GM18499 (cell line): ENCODE measurements at regions not wholly inside any gene's neighbourhood (a gene's known extent, or its start where the extent isn't known, plus 50 kb on each side); places are given as distances from the start of the nearest gene placed in this dataset.

Source experiments
- ATAC-seq: cut with Tn5 transposase; IDR thresholded peaks from one replicate; pipeline ENCODE4 v1.9.1; 2021; ENCODE audit warnings: moderate number of reproducible peaks; ENCODE audit not compliant: insufficient read depth, unreplicated experiment

- ATAC-seq = no peak
Observed at GRCh38 chr2:4529738-4530137, 826.4 kb downstream of the DCDC2C start.

GRCh38 chr2:4530231-4530630 lies 826.9 kb downstream of the DCDC2C start:
- no peak for ATAC-seq

- ATAC-seq = no peak
Observed at GRCh38 chr2:4533806-4534205, 830.4 kb downstream of the DCDC2C start.

GRCh38 chr2:4539121-4539520 lies 835.7 kb downstream of the DCDC2C start:
- no peak for ATAC-seq

DNA sequence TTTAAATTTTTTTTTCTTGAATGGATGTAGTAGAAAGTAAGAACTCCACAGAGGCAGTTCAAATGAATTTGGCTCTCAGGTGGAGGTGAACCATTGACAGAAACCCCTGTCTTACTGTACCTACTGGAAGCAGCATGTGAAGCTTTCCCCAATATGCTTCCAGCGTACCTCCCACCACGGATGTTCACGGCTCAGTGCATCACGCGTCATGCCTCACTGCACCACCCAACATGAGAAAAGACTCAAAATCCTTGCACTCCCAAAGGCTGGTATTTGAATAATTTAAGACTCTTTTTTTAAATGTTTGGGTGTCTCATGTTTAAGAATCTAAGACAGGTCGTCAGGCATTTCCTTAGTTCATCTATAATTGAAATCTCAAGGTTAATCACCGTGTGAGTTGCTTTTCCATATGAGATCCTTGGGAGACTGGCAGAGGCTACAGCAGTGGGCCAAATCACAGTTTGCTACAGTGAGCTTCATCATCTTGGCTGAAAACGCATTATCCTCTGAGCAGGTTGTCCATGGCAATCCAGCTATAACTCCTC lies 846.4 kb downstream of the DCDC2C start:
- ATAC-seq = no peak

DNA sequence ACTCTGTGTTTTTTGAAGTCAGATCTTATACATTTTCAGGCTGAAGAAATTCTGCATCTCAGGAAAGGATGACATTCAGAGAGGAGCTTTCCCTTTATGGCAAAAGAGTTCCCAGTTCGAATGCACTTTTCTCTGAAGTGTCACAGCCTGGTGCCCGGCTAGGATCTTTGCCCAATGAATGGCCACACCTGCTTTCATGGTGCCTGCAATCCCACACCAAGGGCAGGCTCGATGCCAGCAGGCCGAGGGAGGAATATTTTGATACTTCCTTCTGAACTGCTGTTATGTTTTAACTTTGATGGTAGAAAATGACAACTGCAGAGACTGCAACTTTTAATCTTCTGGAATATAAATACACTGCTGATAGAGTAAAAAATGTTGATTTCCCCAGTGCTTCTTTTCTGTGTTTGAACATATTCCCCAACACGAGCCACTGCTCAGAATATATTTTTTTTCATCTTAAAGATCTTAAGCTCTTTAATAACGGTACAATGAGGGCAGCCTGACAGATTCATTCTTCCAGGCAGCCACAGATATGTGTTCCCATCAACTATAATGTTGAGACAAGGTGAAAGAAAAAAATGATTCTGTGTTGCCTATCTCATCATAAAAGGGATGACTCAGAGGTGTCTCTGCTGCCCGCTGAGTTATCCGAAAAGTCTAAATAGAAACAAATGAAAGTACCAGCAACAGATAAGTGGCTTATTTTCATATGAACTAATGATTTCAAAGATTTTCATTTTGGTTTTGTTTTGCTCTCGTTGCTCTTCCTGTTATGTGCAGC lies 848.5 kb downstream of the DCDC2C start:
- ATAC-seq = no peak

- ATAC-seq = no peak
Observed at GRCh38 chr2:4553241-4553640, 849.9 kb downstream of the DCDC2C start.

- no peak for ATAC-seq
Observed at GRCh38 chr2:4556135-4556896, 852.9 kb downstream of the DCDC2C start.

- no peak for ATAC-seq
Observed at GRCh38 chr2:4561196-4561595, 857.8 kb downstream of the DCDC2C start.

- no peak for ATAC-seq
Observed at GRCh38 chr2:4576075-4576474, 872.7 kb downstream of the DCDC2C start.

GRCh38 chr2:4579977-4580376 lies 876.6 kb downstream of the DCDC2C start:
- no peak for ATAC-seq

GRCh38 chr2:4585057-4585635 lies 881.8 kb downstream of the DCDC2C start:
- ATAC-seq = no peak

GRCh38 chr2:4588606-4589005 lies 885.2 kb downstream of the DCDC2C start:
- ATAC-seq = no peak

DNA sequence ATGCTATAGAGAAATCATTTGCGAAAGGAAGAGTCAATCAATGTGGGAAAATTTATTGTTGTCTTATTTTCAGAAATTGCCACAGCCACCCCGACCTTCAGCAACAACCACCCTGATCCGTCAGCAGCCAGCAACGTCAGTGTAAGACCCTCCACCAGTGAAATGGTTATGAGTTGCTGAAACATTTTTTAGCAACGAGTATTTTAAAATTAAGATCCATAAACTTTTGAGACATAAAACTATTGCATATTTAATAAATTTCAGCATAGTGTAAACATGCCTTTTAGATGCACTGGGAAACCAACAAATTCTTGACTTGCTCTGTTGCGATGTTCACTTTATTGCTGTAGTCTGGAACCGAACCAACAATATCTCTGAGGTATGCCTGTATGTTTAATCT lies 887.9 kb downstream of the DCDC2C start:
- no peak for ATAC-seq

DNA sequence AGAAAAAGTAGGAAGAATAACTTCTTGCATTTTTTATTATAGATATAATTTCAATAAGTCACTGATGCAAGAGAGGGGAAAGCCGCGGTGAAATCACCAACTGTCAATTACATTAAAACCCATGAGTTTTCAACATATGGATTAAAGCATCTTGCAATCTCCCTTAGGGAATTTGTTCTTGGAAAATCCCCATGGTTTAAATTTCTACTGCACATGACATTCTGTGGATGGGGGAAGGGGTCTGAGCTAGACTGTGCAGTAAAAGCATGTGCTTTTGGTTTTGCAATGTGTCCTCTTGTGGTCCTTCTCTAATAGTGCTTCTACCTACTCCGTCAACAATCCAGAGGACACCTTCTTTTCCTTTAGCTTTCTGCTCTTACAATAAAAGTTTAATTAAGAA lies 894.0 kb downstream of the DCDC2C start:
- ATAC-seq = no peak

DNA sequence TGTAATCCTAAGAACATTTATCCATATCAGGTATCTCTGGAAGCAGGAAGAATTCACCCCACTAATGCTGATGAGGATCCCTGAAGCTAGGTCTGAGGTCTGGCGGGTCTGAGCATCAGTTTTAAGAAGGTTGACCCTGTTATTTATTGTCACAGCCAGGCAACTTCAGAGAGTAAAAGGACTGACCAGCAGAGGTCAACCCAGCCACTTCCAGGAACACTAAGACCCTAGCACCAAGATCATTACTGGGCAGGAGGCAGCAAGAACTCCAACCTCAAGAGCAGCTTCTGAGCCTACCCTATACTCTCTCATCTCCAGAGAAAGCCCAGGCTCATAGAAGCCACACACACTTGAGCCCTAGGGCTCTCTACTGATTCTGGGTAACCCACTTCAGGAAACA lies 901.4 kb downstream of the DCDC2C start:
- no peak for ATAC-seq

DNA sequence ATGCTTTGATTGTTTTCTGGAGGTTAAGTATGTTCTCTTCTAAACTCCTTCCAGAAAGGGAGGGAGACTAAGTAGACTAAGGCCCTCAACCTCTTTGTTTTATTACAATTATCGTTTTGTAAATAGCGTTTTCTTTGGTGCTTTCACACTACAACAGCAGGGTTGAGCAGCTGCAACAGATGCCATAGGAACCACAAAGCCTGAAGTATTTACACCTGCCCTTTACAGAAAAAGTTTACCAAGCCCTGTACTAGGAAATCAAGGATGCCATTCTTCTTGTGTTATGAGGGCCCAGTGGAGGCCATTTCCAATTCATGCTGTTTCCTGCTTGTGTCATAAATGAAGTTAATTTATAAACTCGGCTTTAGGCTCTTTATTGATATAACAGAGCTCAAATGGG lies 914.8 kb downstream of the DCDC2C start:
- ATAC-seq = no peak

DNA sequence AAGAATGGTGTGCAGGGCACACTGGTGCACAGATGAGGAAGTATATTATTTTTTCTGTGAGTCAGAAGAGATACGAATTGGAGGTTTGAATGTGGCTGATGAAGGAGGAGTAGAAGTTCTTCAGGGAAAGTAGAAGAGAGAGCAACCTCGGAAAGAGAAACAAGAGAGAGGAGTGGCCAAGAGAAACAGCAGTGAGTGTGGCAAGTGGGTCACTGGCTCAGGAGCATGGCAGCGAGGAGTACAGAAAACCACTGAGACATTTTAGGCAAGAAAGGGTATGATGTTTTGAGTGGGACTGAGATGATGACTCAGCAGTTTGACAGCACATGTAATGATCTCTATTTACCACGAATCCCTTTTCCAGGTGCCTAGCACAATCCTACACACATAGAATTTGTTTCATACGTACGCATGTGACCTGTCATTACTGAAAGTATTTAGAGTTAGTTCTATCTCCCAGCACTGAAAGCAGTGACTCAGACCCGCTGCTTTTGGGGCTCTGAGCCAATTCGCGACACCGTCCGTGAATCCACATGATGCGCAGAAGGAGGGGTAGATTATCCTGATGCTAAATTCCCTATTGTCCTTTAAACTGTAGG lies 915.4 kb downstream of the DCDC2C start:
- no peak for ATAC-seq

DNA sequence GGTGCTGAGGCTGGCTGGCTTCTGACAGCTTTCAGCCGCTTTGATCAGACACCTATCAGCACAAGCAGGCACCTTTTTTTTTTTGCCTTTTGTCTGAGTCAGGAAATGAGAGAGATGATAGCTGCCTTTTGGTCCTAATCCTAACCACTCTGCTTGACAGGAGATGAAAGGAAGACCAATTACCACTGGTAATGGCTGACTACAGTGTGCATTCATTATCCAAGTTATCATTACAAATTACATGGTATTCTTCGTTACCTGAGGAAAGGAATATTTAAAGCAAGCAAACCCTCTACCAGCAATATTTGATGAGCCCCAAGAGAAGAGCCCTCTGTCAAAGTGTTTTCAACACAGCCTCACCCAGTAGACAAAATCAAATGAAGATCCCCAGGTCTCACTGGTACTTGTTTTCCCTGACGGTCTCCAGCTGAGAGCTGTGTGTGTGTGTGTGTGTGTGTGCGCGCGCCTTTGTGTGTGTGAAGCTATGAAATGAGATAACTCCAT lies 925.7 kb downstream of the DCDC2C start:
- ATAC-seq = no peak

GRCh38 chr2:4635289-4635688 lies 931.9 kb downstream of the DCDC2C start:
- no peak for ATAC-seq

DNA sequence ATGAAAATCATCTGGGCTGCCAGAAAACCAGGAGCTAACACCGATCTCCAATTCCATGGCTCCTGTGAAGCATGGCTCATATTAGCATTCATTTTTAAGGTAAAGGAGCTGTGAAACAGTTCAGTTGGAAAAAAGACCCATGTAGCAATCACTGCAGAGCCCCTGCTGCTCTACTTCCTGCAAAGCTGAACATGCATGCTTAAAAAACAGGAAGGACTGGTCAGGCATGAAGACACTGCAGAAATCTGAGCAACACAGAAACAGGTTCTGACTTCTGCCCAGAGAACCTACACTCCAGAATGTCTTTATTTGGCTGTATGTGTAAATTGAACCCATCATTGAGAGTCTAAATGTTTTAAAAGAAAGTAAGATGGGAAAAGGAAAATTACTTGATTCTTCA lies 950.6 kb downstream of the DCDC2C start:
- ATAC-seq = no peak
